ENCODE measurements at regions not wholly inside any gene's neighbourhood (a gene's known extent, or its start where the extent isn't known, plus 50 kb on each side); places are given as distances from the start of the nearest gene placed in this dataset.

DNA sequence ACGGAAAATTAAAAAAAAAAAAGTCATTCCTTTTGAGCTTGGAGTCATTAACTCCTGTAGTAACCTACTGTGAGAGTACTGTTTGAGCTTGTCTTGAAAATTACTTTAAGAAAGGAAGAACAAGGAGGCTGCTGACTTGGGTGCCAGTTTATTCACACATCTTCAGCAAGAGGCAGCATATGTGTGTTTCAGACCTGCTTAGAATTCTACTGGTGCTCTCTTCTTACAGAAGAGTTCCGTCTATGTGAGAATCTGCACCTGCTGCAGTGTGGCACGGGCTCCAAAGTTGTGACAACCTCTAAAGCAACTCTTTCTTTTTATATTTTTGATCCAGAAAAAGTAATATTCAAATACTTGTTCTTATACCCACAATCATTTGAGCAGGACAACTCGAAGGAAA is 117.4 kb upstream of the SOX4 start:
- Histone ChIP-seq H4K20me1 (ENCODE audit: insufficient read depth, low read length) (no peaks in the 10 kb centered on the region), H3K36me3 (ENCODE audit: insufficient read depth, low read length) (no peaks in the 10 kb centered on the region), H3K27me3 (ENCODE audit: insufficient read depth, low read length) (no peaks in the 10 kb centered on the region), H3K27ac (ENCODE audit: low read depth, low read length) (no peak overlapping the region), H2AFZ (ENCODE audit: low read depth, low read length) (no peak overlapping the region), H3K9me3 (ENCODE audit: insufficient read depth, low read depth, low read length) (no peaks in the 10 kb centered on the region), H3K79me2 (ENCODE audit: insufficient read depth, low read length) (no peaks in the 10 kb centered on the region), H3K9ac (ENCODE audit: low read length) (no peak overlapping the region), H3K4me3 (ENCODE audit: insufficient read depth, low read depth, low read length) (no peak overlapping the region), H3K4me2 (ENCODE audit: low read length) (no peak overlapping the region), H3K4me1 (ENCODE audit: insufficient read depth, low read length) (no peaks in the 10 kb centered on the region)
- TF ChIP-seq, protein P1, sequence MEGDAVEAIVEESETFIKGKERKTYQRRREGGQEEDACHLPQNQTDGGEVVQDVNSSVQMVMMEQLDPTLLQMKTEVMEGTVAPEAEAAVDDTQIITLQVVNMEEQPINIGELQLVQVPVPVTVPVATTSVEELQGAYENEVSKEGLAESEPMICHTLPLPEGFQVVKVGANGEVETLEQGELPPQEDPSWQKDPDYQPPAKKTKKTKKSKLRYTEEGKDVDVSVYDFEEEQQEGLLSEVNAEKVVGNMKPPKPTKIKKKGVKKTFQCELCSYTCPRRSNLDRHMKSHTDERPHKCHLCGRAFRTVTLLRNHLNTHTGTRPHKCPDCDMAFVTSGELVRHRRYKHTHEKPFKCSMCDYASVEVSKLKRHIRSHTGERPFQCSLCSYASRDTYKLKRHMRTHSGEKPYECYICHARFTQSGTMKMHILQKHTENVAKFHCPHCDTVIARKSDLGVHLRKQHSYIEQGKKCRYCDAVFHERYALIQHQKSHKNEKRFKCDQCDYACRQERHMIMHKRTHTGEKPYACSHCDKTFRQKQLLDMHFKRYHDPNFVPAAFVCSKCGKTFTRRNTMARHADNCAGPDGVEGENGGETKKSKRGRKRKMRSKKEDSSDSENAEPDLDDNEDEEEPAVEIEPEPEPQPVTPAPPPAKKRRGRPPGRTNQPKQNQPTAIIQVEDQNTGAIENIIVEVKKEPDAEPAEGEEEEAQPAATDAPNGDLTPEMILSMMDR (IDR thresholded peaks at IDR 0.05; ENCODE audit: insufficient read depth, low read depth, low read length), result no peak
- no peak for TF ChIP-seq EZH2 (IDR thresholded peaks at IDR 0.05; ENCODE audit: insufficient read depth, low read length)
- Mint-ChIP-seq H3K9me3 (ENCODE audit: unreplicated experiment) (no peaks in the 10 kb centered on the region), H3K36me3 (ENCODE audit: low read depth, unreplicated experiment) (no peaks in the 10 kb centered on the region), H3K27me3 (ENCODE audit: low read depth, unreplicated experiment) (peaks cover 2% of the 10 kb centered on the region), H3K4me1 (ENCODE audit: low read depth, unreplicated experiment) (no peaks in the 10 kb centered on the region), H3K4me3 (ENCODE audit: unreplicated experiment) (no peak overlapping the region), H3K27ac (ENCODE audit: unreplicated experiment) (no peak overlapping the region)
- DNase-seq (ENCODE audit: low read depth) (no peak), FAIRE-seq (no peak)

- Histone ChIP-seq H2AFZ (ENCODE audit: low read depth, low read length) (no peak overlapping the region), H3K4me2 (ENCODE audit: low read length) (no peak overlapping the region), H3K9ac (ENCODE audit: low read length) (no peak overlapping the region), H3K27ac (ENCODE audit: low read depth, low read length) (no peak overlapping the region), H3K9me3 (ENCODE audit: insufficient read depth, low read depth, low read length) (no peaks in the 10 kb centered on the region), H3K36me3 (ENCODE audit: insufficient read depth, low read length) (no peaks in the 10 kb centered on the region), H3K79me2 (ENCODE audit: insufficient read depth, low read length) (no peaks in the 10 kb centered on the region), H3K4me1 (ENCODE audit: insufficient read depth, low read length) (no peaks in the 10 kb centered on the region), H3K4me3 (ENCODE audit: insufficient read depth, low read depth, low read length) (no peak overlapping the region), H3K27me3 (ENCODE audit: insufficient read depth, low read length) (no peaks in the 10 kb centered on the region), H4K20me1 (ENCODE audit: insufficient read depth, low read length) (no peaks in the 10 kb centered on the region)
- DNase-seq (ENCODE audit: low read depth) (no peak), FAIRE-seq (no peak)
- peaks cover 2% of the 10 kb centered on the region for H3K27me3 Mint-ChIP-seq (ENCODE audit: low read depth, unreplicated experiment)
- H3K4me1 Mint-ChIP-seq (ENCODE audit: low read depth, unreplicated experiment), result no peaks in the 10 kb centered on the region
- no peak overlapping the region for H3K4me3 Mint-ChIP-seq (ENCODE audit: unreplicated experiment)
- H3K36me3 Mint-ChIP-seq (ENCODE audit: low read depth, unreplicated experiment), result no peaks in the 10 kb centered on the region
- TF ChIP-seq, protein P1 (IDR thresholded peaks at IDR 0.05; ENCODE audit: insufficient read depth, low read depth, low read length), result no peak
- no peak for TF ChIP-seq EZH2 (IDR thresholded peaks at IDR 0.05; ENCODE audit: insufficient read depth, low read length)
- no peak overlapping the region for H3K27ac Mint-ChIP-seq (ENCODE audit: unreplicated experiment)
- no peaks in the 10 kb centered on the region for H3K9me3 Mint-ChIP-seq (ENCODE audit: unreplicated experiment)
Observed at GRCh38 chr6:21478411-21478810, 115.1 kb upstream of the SOX4 start.

DNA sequence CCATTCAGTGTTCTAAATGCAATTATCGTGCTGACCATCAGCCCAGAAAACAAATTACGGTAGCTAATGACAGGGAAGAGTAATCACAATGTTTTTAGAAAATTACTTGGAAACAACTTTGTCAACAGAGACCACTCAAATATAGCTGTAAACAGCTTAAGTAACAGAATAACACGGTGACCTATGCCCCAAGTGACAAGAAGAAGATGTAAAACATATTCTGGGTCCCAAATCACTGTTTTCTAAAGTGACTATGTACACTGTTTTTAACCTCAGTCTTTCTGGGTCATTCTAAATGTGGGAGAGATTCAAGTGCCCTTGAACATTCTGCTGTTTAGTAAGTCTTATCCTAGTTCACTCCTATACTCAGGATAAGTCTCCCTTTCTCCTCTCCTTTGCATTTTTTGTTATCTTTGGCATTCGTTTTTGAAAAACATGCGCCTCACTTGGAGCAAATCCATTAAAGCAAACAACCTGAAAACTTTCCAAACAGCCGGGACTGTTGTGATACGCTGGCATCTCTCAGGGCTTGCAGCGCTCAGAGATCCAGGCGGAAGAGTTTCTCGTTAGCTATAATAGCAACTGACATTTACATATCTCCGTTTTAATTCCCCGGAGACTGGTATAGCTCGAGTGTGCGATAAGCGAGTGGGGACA is 114.5 kb upstream of the SOX4 start:
- no peak overlapping the region for H3K9ac ChIP-seq (ENCODE audit: low read length)
- TF ChIP-seq, protein P1 (IDR thresholded peaks at IDR 0.05; ENCODE audit: insufficient read depth, low read depth, low read length), result no peak
- TF ChIP-seq EZH2 (IDR thresholded peaks at IDR 0.05; ENCODE audit: insufficient read depth, low read length), result no peak
- no peak overlapping the region for H3K4me3 ChIP-seq (ENCODE audit: insufficient read depth, low read depth, low read length)
- no peak overlapping the region for H3K4me3 Mint-ChIP-seq (ENCODE audit: unreplicated experiment)
- H3K36me3 ChIP-seq (ENCODE audit: insufficient read depth, low read length), result no peaks in the 10 kb centered on the region
- peaks cover 2% of the 10 kb centered on the region for H3K27me3 Mint-ChIP-seq (ENCODE audit: low read depth, unreplicated experiment)
- H4K20me1 ChIP-seq (ENCODE audit: insufficient read depth, low read length), result no peaks in the 10 kb centered on the region
- H3K27ac ChIP-seq (ENCODE audit: low read depth, low read length), result no peak overlapping the region
- no peaks in the 10 kb centered on the region for H3K9me3 Mint-ChIP-seq (ENCODE audit: unreplicated experiment)
- no peaks in the 10 kb centered on the region for H3K36me3 Mint-ChIP-seq (ENCODE audit: low read depth, unreplicated experiment)
- no peaks in the 10 kb centered on the region for H3K27me3 ChIP-seq (ENCODE audit: insufficient read depth, low read length)
- H3K4me2 ChIP-seq (ENCODE audit: low read length), result peak overlapping the region; percentile 73
- no peaks in the 10 kb centered on the region for H3K4me1 ChIP-seq (ENCODE audit: insufficient read depth, low read length)
- no peak for FAIRE-seq
- peak overlapping the region; percentile 33 for H2AFZ ChIP-seq (ENCODE audit: low read depth, low read length)
- H3K79me2 ChIP-seq (ENCODE audit: insufficient read depth, low read length), result no peaks in the 10 kb centered on the region
- peak; percentile 41 for DNase-seq (ENCODE audit: low read depth)
- no peak overlapping the region for H3K27ac Mint-ChIP-seq (ENCODE audit: unreplicated experiment)
- H3K9me3 ChIP-seq (ENCODE audit: insufficient read depth, low read depth, low read length), result no peaks in the 10 kb centered on the region
- H3K4me1 Mint-ChIP-seq (ENCODE audit: low read depth, unreplicated experiment), result no peaks in the 10 kb centered on the region

Data from astrocyte (in vitro differentiated cells and primary cell).